Osteocyte (in vitro differentiated cells): ENCODE measurements at regions not wholly inside any gene's neighbourhood (a gene's known extent, or its start where the extent isn't known, plus 50 kb on each side); places are given as distances from the start of the nearest gene placed in this dataset.

Experiments
- DNase-seq: peaks from one replicate; pipeline ENCODE4 v3.0.0; 2021; ENCODE audit warnings: mixed read lengths; ENCODE audit not compliant: unreplicated experiment; ENCODE audit errors: extremely low spot score
- H3K27ac Mint-ChIP-seq: one replicate; pipeline ENCODE4 v1.8.0; 2021; ENCODE audit warnings: mild to moderate bottlenecking, mixed read lengths; ENCODE audit not compliant: unreplicated experiment
- H3K27me3 Mint-ChIP-seq: one replicate; pipeline ENCODE4 v1.8.0; 2021; ENCODE audit warnings: mixed read lengths; ENCODE audit not compliant: unreplicated experiment
- H3K36me3 Mint-ChIP-seq: one replicate; pipeline ENCODE4 v1.8.0; 2021; ENCODE audit warnings: mixed read lengths; ENCODE audit not compliant: unreplicated experiment
- H3K4me1 Mint-ChIP-seq: one replicate; pipeline ENCODE4 v1.8.0; 2021; ENCODE audit warnings: mixed read lengths; ENCODE audit not compliant: unreplicated experiment
- H3K4me3 Mint-ChIP-seq: one replicate; pipeline ENCODE4 v1.8.0; 2021; ENCODE audit warnings: mild to moderate bottlenecking, moderate library complexity, mixed read lengths; ENCODE audit not compliant: unreplicated experiment
- H3K9me3 Mint-ChIP-seq: one replicate; pipeline ENCODE4 v1.8.0; 2021; ENCODE audit warnings: mixed read lengths; ENCODE audit not compliant: unreplicated experiment
- CTCF ChIP-seq: fragments of 200-600 bp; sonication (generic); IDR thresholded peaks from 2 replicates; pipeline ENCODE4 v1.5.0; 2021; ENCODE audit warnings: antibody characterized with exemption, mild to moderate bottlenecking, moderate library complexity

- no peak for TF ChIP-seq CTCF
- Mint-ChIP-seq H3K36me3 (no peaks in the 10 kb centered on the region), H3K4me3 (no peak overlapping the region)
These were observed 2149.4 kb upstream of the ACO1 start for GRCh38 chr9:30235068-30235467.

GRCh38 chr9:30235564-30235963 is 2148.9 kb upstream of the ACO1 start:
- Mint-ChIP-seq H3K27me3 (no peaks in the 10 kb centered on the region), H3K27ac (no peak overlapping the region), H3K4me3 (no peak overlapping the region), H3K9me3 (no peaks in the 10 kb centered on the region), H3K36me3 (no peaks in the 10 kb centered on the region), H3K4me1 (no peaks in the 10 kb centered on the region)
- DNase-seq = no peak
- TF ChIP-seq CTCF = no peak

More at GRCh38 chr9:30235068-30235467, 2149.4 kb upstream of the ACO1 start:
- no peak for DNase-seq
- no peaks in the 10 kb centered on the region for H3K4me1 Mint-ChIP-seq
- no peaks in the 10 kb centered on the region for H3K27me3 Mint-ChIP-seq
- H3K9me3 Mint-ChIP-seq = no peaks in the 10 kb centered on the region
- no peak overlapping the region for H3K27ac Mint-ChIP-seq

- no peak for TF ChIP-seq CTCF
- Mint-ChIP-seq H3K27me3 (no peaks in the 10 kb centered on the region), H3K9me3 (no peaks in the 10 kb centered on the region), H3K27ac (no peak overlapping the region), H3K4me3 (no peak overlapping the region), H3K4me1 (no peaks in the 10 kb centered on the region), H3K36me3 (no peaks in the 10 kb centered on the region)
- no peak for DNase-seq
These were observed 2144.6 kb upstream of the ACO1 start for GRCh38 chr9:30239878-30240277.

GRCh38 chr9:30243467-30243866 is 2141.0 kb upstream of the ACO1 start:
- H3K36me3 Mint-ChIP-seq = no peaks in the 10 kb centered on the region
- no peak overlapping the region for H3K4me3 Mint-ChIP-seq
- H3K27me3 Mint-ChIP-seq = no peaks in the 10 kb centered on the region
- TF ChIP-seq CTCF = no peak
- H3K27ac Mint-ChIP-seq = no peak overlapping the region
- DNase-seq = no peak
- H3K4me1 Mint-ChIP-seq = no peaks in the 10 kb centered on the region
- no peaks in the 10 kb centered on the region for H3K9me3 Mint-ChIP-seq

- no peaks in the 10 kb centered on the region for H3K27me3 Mint-ChIP-seq
- no peak overlapping the region for H3K27ac Mint-ChIP-seq
- no peak for DNase-seq
- no peaks in the 10 kb centered on the region for H3K4me1 Mint-ChIP-seq
- no peak for TF ChIP-seq CTCF
- H3K4me3 Mint-ChIP-seq = no peak overlapping the region
- H3K36me3 Mint-ChIP-seq = no peaks in the 10 kb centered on the region
- no peaks in the 10 kb centered on the region for H3K9me3 Mint-ChIP-seq
These were observed 2139.6 kb upstream of the ACO1 start for GRCh38 chr9:30244877-30245276.
